Transverse colon (tissue), 4 donors: ENCODE measurements at regions not wholly inside any gene's neighbourhood (a gene's known extent, or its start where the extent isn't known, plus 50 kb on each side); places are given as distances from the start of the nearest gene placed in this dataset.

ENCODE experiments used
- DNase-seq: peaks from one replicate; pipeline ENCODE4 v3.0.0-alpha.2; 2019
- H3K27ac ChIP-seq, 4 donors: fragments of 200-600 bp; sonication (generic); 2 replicates each; pipeline ENCODE4 v1.5.1; 2016 to 2018; ENCODE audit warnings: inconsistent platforms in 4 of 4
- H3K27me3 ChIP-seq: fragments of 200-600 bp; sonication (generic); 2 replicates; pipeline ENCODE4 v1.5.1; 2017; ENCODE audit warnings: inconsistent platforms
- H3K36me3 ChIP-seq, 4 donors: fragments of 200-600 bp; sonication (generic); 2 replicates each; pipeline ENCODE4 v1.5.1; 2017 to 2019; ENCODE audit warnings: inconsistent platforms in 4 of 4
- H3K4me1 ChIP-seq, 4 donors: fragments of 200-600 bp; sonication (generic); 2 replicates each; pipeline ENCODE4 v1.5.1; 2017 to 2020; ENCODE audit warnings: inconsistent platforms in 4 of 4
- H3K4me3 ChIP-seq, 4 donors: fragments of 200-600 bp; sonication (generic); 1 replicate in 1 of 4; 2 replicates in 3 of 4; pipeline versions ENCODE4 v1.5.1 to v1.6.1; 2017 to 2019; ENCODE audit warnings: inconsistent platforms in 4 of 4
- H3K9me3 ChIP-seq, 2 donors: fragments of 200-600 bp; sonication (generic); 2 replicates each; pipeline ENCODE4 v1.5.1; 2017 to 2019; ENCODE audit warnings: inconsistent platforms in 2 of 2
- EP300 ChIP-seq: sonication (generic); formaldehyde crosslinking; IDR thresholded peaks from one replicate; pipeline ENCODE4 v1.6.1; 2017; ENCODE audit warnings: antibody characterized with exemption, low read depth
- POLR2A ChIP-seq: fragments of 450-650 bp; IDR thresholded peaks from one replicate; pipeline ENCODE4 v1.6.1; 2016; ENCODE audit warnings: antibody characterized with exemption, mild to moderate bottlenecking, moderate library complexity
- POLR2AphosphoS5 ChIP-seq, 3 donors: sonication (generic); formaldehyde crosslinking; IDR thresholded peaks; one replicate each; pipeline ENCODE4 v1.6.1; 2016; ENCODE audit warnings: antibody characterized with exemption in 3 of 3
- WGBS, 2 donors: methylation state at CpG; one replicate each; pipeline ENCODE4 v1.1.5; 2018; ENCODE audit warnings: low coverage in 1 of 2; 5-methylcytosine and 5-hydroxymethylcytosine counted together
- in situ Hi-C, 4 donors: fragments of 200-750 bp; cut with MboI; loops; one replicate each; pipeline versions ENCODE4 v1.15.0 to v1.15.1; 2017; ENCODE audit warnings: low sequenced_read_pairs in 3 of 4, low pct_ligation_motif_present in 1 of 4, low pct_unique_long_range_greater_than_20kb in 1 of 4
- intact Hi-C: fragments of 100-400 bp; cut with DNase I; formaldehyde crosslinking; loops from one replicate; pipeline ENCODE4 v1.15.1; 2023; ENCODE audit warnings: low total_unique reads
- TF ChIP-seq, protein P1 (sequence below), 5 experiments: fragments of 200-600 bp in 3 of 5; fragments of 450-650 bp in 2 of 5; sonication (generic) in 3 of 5; IDR thresholded peaks; 1 replicate in 2 of 5; 2 replicates in 3 of 5; pipeline ENCODE4 v1.5.1; 2016 to 2017; ENCODE audit warnings: antibody characterized with exemption in 5 of 5, inconsistent platforms in 3 of 5, mild to moderate bottlenecking in 2 of 5, moderate library complexity in 1 of 5

DNA sequence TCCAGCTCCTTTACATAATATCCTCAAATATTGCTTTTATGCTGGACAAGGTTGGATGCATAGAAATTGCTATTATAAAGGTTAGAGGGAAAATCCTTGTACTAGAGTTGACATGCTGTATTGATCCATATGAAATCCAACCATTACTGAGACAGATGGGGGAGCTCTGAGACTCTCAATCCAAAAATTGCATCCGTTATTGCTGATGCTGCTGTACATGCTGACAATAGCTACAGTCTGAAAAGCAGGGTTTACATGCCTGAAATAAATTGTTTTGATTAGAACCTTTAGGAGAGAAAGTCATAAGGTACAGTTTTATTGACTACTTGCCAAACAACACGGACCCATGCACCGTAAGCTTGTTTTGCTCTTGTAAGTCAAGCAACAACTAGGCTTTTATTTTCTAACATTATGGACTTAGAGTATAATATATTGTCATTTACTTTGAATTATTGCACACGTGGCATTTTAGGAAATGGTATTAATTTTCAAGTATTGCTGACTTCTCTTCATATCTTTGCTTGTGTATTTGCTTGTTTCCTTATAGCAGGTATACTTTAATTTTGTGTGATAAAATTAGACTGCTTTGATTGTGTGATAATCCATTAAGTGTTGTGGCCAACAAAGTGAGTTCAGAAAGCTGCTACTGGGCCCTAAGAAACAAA is 1365.2 kb downstream of the STIM2 start:
- no peak overlapping the region for H3K4me3 ChIP-seq
- in situ Hi-C loops (no loop called here), intact Hi-C loops (no loop called here)
- TF ChIP-seq, protein P1, sequence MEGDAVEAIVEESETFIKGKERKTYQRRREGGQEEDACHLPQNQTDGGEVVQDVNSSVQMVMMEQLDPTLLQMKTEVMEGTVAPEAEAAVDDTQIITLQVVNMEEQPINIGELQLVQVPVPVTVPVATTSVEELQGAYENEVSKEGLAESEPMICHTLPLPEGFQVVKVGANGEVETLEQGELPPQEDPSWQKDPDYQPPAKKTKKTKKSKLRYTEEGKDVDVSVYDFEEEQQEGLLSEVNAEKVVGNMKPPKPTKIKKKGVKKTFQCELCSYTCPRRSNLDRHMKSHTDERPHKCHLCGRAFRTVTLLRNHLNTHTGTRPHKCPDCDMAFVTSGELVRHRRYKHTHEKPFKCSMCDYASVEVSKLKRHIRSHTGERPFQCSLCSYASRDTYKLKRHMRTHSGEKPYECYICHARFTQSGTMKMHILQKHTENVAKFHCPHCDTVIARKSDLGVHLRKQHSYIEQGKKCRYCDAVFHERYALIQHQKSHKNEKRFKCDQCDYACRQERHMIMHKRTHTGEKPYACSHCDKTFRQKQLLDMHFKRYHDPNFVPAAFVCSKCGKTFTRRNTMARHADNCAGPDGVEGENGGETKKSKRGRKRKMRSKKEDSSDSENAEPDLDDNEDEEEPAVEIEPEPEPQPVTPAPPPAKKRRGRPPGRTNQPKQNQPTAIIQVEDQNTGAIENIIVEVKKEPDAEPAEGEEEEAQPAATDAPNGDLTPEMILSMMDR (IDR thresholded peaks at IDR 0.05): no peak
- TF ChIP-seq EP300 (no peak), POLR2A (no peak)
- H3K4me1 ChIP-seq: no peaks in the 10 kb centered on the region
- no peaks in the 10 kb centered on the region for H3K36me3 ChIP-seq
- 32 to 46% methylated on average over 4 of the region's 4 CpGs for WGBS, 2 donors
- no peaks in the 10 kb centered on the region for H3K27me3 ChIP-seq
- H3K9me3 ChIP-seq: no peaks in the 10 kb centered on the region
- H3K27ac ChIP-seq: no peak overlapping the region
- no peak for DNase-seq

DNA sequence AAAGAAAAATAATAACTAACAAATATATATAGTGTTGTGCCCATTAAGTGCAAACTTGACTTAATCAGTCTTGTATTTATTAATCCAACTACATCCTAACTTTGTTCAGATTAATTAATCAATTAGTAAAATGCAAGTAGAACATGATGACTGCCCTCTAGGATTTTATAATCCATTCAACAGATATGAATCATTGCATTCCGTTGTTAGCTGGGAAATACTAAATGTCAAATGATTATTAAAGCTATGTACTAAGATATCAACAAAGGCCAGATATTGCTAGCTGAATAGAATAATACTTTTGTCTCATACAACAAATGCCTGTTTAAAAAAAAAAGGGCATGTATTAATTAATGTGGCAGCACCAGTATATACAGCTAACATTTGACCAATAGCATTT is 1366.3 kb downstream of the STIM2 start:
- Histone ChIP-seq H3K4me3 (no peak overlapping the region), H3K36me3 (no peaks in the 10 kb centered on the region), H3K9me3 (no peaks in the 10 kb centered on the region), H3K27me3 (no peaks in the 10 kb centered on the region), H3K27ac (no peak overlapping the region), H3K4me1 (no peaks in the 10 kb centered on the region)
- DNase-seq: no peak
- intact Hi-C loops: no loop called here
- WGBS, 2 donors: 24 to 28% methylated on average over 1 of the region's 1 CpG
- TF ChIP-seq POLR2AphosphoS5 (IDR thresholded peaks at IDR 0.05): no peak
- no peak for TF ChIP-seq POLR2A
- TF ChIP-seq, protein P1 (IDR thresholded peaks at IDR 0.05): no peak
- no peak for TF ChIP-seq EP300
- in situ Hi-C loops: no loop called here

DNA sequence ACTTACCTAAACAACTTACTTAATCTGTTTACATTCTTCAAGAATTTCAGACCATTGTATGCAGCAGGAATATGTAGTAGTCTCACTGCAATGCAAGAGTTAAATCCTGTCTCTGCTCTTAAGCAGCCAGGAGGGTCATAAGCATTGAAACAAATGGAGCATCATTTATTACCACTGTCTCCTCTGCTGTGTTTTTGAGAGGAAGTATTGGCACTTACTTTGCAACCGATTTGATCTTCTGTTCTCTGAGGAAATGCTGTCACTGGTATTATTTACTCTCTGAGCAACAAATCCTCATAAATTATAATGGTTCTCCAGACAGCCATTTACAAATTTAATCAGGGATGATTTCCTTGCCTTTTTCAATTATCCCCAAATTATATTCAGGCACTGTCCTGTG is 1367.1 kb downstream of the STIM2 start:
- in situ Hi-C loops: no loop called here

DNA sequence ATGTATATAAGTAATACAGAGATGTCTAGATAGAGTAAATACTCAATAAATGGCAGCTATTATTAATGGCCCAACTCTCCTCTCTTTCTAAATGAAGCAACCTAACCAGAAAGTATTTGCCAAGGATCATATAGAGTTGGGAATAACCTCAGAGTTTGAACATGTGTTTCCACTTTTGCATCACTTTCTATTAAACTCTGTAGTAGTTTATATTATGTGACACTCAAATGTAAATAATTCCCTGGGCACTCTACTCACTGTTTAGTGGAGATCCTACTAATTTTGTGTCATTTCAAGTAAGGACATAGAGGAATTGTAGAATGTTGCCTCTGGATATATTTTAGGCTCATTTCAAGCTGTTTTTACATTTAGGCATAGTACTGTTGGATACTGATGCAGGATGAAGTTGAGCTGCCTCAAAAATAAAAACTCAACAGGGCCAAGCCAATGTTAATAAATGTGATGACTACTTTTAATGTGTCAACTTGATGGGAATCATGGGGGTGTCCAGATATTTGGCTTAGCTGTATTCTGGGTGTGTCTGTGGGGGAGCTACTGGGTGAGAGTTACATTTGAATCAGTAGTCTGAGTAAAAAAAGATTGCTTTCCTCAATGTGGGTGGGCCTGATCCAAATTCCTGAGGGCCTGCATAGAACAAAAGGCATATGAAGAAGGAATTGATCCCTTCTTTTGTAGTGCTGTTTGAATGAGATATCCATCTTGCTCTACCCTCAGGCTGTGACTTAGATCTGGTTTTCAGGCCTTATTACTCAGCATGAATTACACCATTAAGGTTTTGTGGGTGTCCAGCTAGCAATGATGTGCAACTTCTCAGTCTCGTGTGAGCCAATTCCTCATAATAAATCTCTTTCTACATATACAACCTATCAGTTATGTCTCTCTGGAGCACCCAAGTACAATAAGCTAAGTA is 1368.2 kb downstream of the STIM2 start:
- H3K27ac ChIP-seq: no peak overlapping the region
- in situ Hi-C loops (no loop called here), intact Hi-C loops (no loop called here)
- no peaks in the 10 kb centered on the region for H3K36me3 ChIP-seq
- H3K4me1 ChIP-seq: no peaks in the 10 kb centered on the region
- no peak for DNase-seq
- no peaks in the 10 kb centered on the region for H3K27me3 ChIP-seq
- TF ChIP-seq, protein P1 (IDR thresholded peaks at IDR 0.05): no peak
- TF ChIP-seq POLR2AphosphoS5 (IDR thresholded peaks at IDR 0.05): no peak
- no peak for TF ChIP-seq EP300
- TF ChIP-seq POLR2A: no peak
- no peak overlapping the region for H3K4me3 ChIP-seq
- no peaks in the 10 kb centered on the region for H3K9me3 ChIP-seq
- 52 to 67% methylated on average over 1 of the region's 1 CpG for WGBS, 2 donors

More for the DNA sequence above, 1367.1 kb downstream of the STIM2 start:
- Histone ChIP-seq H3K36me3 (no peaks in the 10 kb centered on the region), H3K9me3 (no peaks in the 10 kb centered on the region), H3K27ac (no peak overlapping the region), H3K27me3 (no peaks in the 10 kb centered on the region), H3K4me3 (no peak overlapping the region), H3K4me1 (no peaks in the 10 kb centered on the region)
- intact Hi-C loops: no loop called here
- WGBS, 2 donors: 28 to 29% methylated on average over 1 of the region's 1 CpG
- DNase-seq: no peak
- TF ChIP-seq POLR2AphosphoS5 (IDR thresholded peaks at IDR 0.05) (no peak), POLR2A (no peak), EP300 (no peak)
- TF ChIP-seq, protein P1 (IDR thresholded peaks at IDR 0.05): no peak
